Ectodermal cell (in vitro differentiated cells): ENCODE measurements at regions not wholly inside any gene's neighbourhood (a gene's known extent, or its start where the extent isn't known, plus 50 kb on each side); places are given as distances from the start of the nearest gene placed in this dataset.

Experiments used
- H3K27ac ChIP-seq: 2 replicates; pipeline ENCODE4 v1.7.0; 2013; ENCODE audit warnings: mild to moderate bottlenecking, low read depth, low read length; ENCODE audit not compliant: insufficient read depth, poor library complexity, severe bottlenecking
- H3K27me3 ChIP-seq: 2 replicates; pipeline ENCODE4 v1.7.0; 2013; ENCODE audit warnings: mild to moderate bottlenecking, low read length; ENCODE audit not compliant: insufficient read depth, control insufficient read depth, poor library complexity, severe bottlenecking
- H3K36me3 ChIP-seq: one replicate; pipeline ENCODE4 v1.7.0; 2013; ENCODE audit warnings: low read length; ENCODE audit not compliant: control insufficient read depth, insufficient read depth
- H3K4me1 ChIP-seq: one replicate; pipeline ENCODE4 v1.7.0; 2013; ENCODE audit warnings: low read length; ENCODE audit not compliant: control insufficient read depth, insufficient read depth
- H3K4me3 ChIP-seq: 2 replicates; pipeline ENCODE4 v1.7.0; 2013; ENCODE audit warnings: low read depth, low read length, control low read depth; ENCODE audit not compliant: insufficient read depth
- H3K9me3 ChIP-seq: 2 replicates; pipeline ENCODE4 v1.7.0; 2013; ENCODE audit warnings: mild to moderate bottlenecking, low read length, moderate library complexity; ENCODE audit not compliant: control insufficient read depth
- WGBS, 2 experiments: methylation state at CpG; one replicate each; pipeline ENCODE4 v1.1.7; 2013; ENCODE audit warnings: missing lambda C conversion rate in 2 of 2; 5-methylcytosine and 5-hydroxymethylcytosine counted together

DNA sequence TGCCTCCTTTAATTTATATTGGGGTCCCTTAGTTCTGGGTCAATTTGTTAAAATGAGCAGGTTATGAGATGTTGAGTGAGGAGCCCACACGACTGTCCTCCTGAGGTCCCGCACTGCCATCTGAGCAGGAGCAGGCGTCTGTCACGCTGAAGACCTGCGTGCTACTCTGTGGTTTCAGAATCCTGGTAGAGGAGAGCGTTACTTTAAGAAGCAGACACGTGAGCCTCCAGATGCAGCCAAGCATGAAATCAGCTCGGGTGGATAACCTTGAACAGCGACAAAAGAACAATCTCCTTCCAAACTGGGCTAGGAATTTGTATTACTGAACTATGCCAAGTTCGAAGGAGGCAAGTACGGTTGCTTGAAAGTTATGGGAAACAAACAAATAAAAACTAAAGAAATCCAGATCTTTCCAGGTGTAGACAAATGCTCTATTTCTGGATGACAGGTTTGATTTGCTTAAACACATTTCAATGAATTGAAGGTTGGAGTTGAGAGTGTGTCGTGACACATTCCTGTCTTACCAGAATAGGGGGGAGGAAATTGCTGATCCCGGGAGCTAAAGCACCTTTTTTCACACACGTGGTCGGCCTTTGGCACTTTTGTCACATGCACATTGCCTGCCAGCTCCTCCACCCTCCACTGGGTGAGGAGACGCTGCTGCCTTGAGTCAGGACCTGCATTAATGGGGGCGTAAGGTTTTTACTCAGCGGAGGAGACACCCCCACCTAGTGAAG, 945.5 kb upstream of the SLC10A2 start:
- H3K27me3 ChIP-seq: no peaks in the 10 kb centered on the region
- H3K27ac ChIP-seq: no peak overlapping the region
- no peaks in the 10 kb centered on the region for H3K36me3 ChIP-seq
- H3K4me3 ChIP-seq: no peak overlapping the region
- H3K4me1 ChIP-seq: peaks cover 8% of the 10 kb centered on the region
- WGBS, 2 experiments: 84% methylated on average over 15 to 18 of the region's 18 CpGs
- no peaks in the 10 kb centered on the region for H3K9me3 ChIP-seq

DNA sequence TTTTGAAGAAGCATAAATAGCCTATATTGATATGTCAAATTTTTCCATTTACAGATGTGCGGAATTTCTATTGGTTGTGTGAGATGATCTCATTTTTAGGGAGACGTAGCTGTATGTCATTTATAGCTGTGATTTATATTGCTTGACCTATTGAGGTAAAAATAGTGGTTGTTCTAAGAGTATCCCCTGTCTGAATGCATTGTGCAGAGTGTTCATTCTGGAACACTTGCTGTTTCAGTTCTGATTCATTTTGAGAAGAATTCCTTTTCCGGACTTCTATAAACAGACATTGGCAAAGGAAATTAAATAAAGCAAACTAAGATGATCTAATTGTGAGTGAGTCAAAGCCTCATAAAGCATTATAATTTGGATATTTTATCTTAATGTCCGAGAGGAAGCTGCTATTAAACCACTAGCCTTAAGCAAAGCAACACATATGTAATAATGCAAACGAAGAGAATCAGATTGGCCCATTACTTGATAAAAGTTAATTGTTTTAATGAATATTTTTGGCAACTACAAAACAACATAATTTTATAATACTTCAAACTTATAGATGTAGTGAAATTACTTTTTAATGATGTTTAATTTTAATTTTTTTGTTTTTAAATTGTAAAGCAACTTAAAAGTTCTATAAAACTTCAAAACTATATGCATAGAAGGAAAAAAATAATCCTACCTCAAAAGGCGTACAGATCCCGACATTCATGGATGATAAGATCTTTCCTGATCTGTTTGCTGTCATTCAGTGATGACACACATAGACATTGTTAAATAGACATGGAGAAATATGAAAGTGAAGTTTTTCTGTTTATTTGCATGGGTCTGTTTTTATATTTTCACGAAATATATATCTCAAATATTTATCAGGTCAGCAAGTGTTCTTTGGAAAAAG, 942.6 kb upstream of the SLC10A2 start:
- Histone ChIP-seq H3K4me3 (no peak overlapping the region), H3K27ac (no peak overlapping the region), H3K27me3 (no peaks in the 10 kb centered on the region), H3K4me1 (peaks cover 10% of the 10 kb centered on the region), H3K36me3 (no peaks in the 10 kb centered on the region), H3K9me3 (no peaks in the 10 kb centered on the region)
- 90 to 91% methylated on average over 5 to 7 of the region's 8 CpGs for WGBS, 2 experiments

- peaks cover 10% of the 10 kb centered on the region for H3K4me1 ChIP-seq
- no peak overlapping the region for H3K27ac ChIP-seq
- no peaks in the 10 kb centered on the region for H3K36me3 ChIP-seq
- H3K27me3 ChIP-seq: no peaks in the 10 kb centered on the region
- WGBS, 2 experiments: 96% methylated on average over 4 of the region's 4 CpGs
- H3K4me3 ChIP-seq: no peak overlapping the region
- no peaks in the 10 kb centered on the region for H3K9me3 ChIP-seq
Measured at GRCh38 chr13:104008075-104008474, 941.9 kb upstream of the SLC10A2 start.

DNA sequence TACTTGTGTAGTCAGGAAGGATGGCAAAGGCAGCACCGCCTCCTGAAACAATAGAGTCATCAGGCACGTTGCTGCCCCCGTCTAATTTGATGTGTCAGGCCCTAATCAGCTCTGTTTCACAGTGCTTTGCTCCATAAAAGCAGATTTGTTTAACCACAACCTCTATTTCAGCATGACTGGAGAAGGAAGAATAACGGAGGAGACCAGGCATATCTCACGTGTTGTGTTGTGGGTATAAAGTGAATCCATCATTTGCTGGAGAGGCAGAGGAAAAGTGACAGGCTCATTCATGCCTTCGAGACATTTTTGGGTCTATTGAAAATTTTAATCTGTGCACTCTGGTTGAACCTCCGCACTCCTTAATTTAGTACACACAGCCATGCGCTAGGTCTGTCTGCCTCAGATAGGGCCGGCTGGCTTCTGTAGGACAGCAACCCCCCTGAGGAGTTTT, 940.4 kb upstream of the SLC10A2 start:
- H3K27ac ChIP-seq: no peak overlapping the region
- no peaks in the 10 kb centered on the region for H3K9me3 ChIP-seq
- H3K4me1 ChIP-seq: peaks cover 5% of the 10 kb centered on the region
- no peaks in the 10 kb centered on the region for H3K27me3 ChIP-seq
- no peaks in the 10 kb centered on the region for H3K36me3 ChIP-seq
- 85 to 87% methylated on average over 9 of the region's 9 CpGs for WGBS, 2 experiments
- no peak overlapping the region for H3K4me3 ChIP-seq

GRCh38 chr13:104004572-104004971, 938.4 kb upstream of the SLC10A2 start:
- H3K27ac ChIP-seq: no peak overlapping the region
- H3K9me3 ChIP-seq: no peaks in the 10 kb centered on the region
- H3K36me3 ChIP-seq: no peaks in the 10 kb centered on the region
- H3K4me1 ChIP-seq: peaks cover 3% of the 10 kb centered on the region
- WGBS, 2 experiments: 100% methylated on average over 1 of the region's 1 CpG
- H3K27me3 ChIP-seq: no peaks in the 10 kb centered on the region
- no peak overlapping the region for H3K4me3 ChIP-seq

DNA sequence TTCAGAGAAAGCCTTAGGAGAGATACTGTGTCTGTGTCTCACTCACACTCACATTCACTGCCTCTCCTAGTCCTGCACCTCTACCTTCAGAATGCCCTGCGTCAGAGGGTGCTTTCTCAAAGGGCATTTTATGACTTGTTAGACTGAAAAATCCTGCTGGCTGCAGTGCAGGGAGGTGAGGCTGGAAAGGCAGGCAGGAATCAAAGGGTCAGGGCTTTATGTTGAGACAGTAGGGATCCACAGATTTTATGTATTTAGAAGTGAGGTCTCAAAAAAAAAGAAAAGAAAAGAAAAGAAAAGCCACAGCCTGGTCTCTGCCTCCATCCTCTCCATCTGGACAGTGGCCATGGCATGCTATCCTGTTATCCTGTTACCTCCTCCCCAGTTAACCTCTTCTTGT, 936.0 kb upstream of the SLC10A2 start:
- peaks cover 3% of the 10 kb centered on the region for H3K4me1 ChIP-seq
- no peak overlapping the region for H3K27ac ChIP-seq
- H3K27me3 ChIP-seq: no peaks in the 10 kb centered on the region
- H3K4me3 ChIP-seq: no peak overlapping the region
- H3K36me3 ChIP-seq: no peaks in the 10 kb centered on the region
- 76 to 80% methylated on average over 1 of the region's 1 CpG for WGBS, 2 experiments
- no peaks in the 10 kb centered on the region for H3K9me3 ChIP-seq

DNA sequence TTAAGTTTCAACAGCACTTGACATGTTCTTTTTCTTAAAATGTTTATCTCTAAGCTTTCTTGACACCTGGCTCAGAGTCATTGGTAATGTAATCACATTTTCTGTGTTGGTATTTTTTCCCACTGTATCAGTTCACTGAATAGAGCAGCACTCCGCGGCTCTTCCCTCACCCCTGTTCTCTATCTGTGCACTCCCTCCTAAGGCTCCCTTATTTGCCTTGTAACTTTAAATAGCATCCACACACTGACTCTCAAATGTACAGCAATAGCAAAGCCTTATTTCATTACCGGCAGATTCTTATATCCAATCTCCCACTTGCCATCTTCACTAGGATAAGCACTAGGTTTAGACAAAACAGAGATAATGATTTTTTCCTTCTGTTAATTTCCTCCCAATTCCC, 935.5 kb upstream of the SLC10A2 start:
- 90 to 91% methylated on average over 3 of the region's 3 CpGs for WGBS, 2 experiments
- Histone ChIP-seq H3K4me1 (peaks cover 3% of the 10 kb centered on the region), H3K9me3 (no peaks in the 10 kb centered on the region), H3K4me3 (no peak overlapping the region), H3K36me3 (no peaks in the 10 kb centered on the region), H3K27ac (no peak overlapping the region), H3K27me3 (no peaks in the 10 kb centered on the region)

DNA sequence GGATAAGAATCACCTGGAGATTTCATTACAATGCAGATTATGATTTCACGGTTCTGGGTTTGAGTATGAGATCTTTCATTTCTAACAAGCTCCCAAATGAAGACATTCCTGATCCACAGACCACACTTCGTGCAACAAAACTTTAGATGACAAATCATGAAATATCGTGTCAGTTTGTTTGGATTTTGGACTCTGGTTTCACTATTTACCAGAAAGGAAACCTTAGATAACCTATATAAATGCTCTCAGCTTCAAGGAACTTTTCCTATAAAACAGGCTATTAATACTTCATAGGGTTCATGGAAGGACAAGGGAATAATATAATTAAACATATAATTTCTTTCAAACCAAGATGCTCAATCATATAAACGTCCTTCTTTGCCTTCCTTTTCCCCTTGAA, 930.5 kb upstream of the SLC10A2 start:
- Histone ChIP-seq H3K27ac (no peak overlapping the region), H3K36me3 (no peaks in the 10 kb centered on the region), H3K9me3 (no peaks in the 10 kb centered on the region), H3K4me1 (no peaks in the 10 kb centered on the region), H3K4me3 (no peak overlapping the region), H3K27me3 (no peaks in the 10 kb centered on the region)
- 85 to 90% methylated on average over 3 to 4 of the region's 4 CpGs for WGBS, 2 experiments

GRCh38 chr13:103983948-103984347, 917.7 kb upstream of the SLC10A2 start:
- WGBS, 2 experiments: 81 to 96% methylated on average over 3 of the region's 3 CpGs
- no peaks in the 10 kb centered on the region for H3K36me3 ChIP-seq
- no peak overlapping the region for H3K4me3 ChIP-seq
- H3K4me1 ChIP-seq: no peaks in the 10 kb centered on the region
- H3K9me3 ChIP-seq: no peaks in the 10 kb centered on the region
- H3K27me3 ChIP-seq: no peaks in the 10 kb centered on the region
- H3K27ac ChIP-seq: no peak overlapping the region

DNA sequence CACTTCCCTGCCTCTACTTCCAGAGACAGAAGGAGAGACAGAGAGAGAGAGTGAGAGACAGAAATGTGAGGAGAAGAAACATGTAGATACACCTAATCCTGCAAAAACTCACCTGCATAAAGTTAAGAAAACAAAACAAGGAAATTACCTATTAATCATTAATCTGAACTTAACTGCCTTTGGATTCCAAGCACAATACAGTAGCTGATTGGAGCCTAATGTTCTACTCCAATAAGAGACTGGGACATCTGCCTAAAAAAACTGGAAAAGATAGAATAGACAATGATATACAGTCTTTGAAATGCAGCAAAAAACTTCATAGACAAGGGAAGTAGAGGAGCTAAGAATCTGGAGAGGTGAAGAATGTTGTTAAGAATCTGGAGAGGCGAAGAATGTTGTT, 910.2 kb upstream of the SLC10A2 start:
- Histone ChIP-seq H3K4me3 (no peak overlapping the region), H3K36me3 (no peaks in the 10 kb centered on the region), H3K9me3 (no peaks in the 10 kb centered on the region), H3K27me3 (no peaks in the 10 kb centered on the region), H3K4me1 (no peaks in the 10 kb centered on the region), H3K27ac (no peak overlapping the region)
- 90 to 94% methylated on average over 1 of the region's 1 CpG for WGBS, 2 experiments
